K562 (cell line): ENCODE measurements at regions not wholly inside any gene's neighbourhood (a gene's known extent, or its start where the extent isn't known, plus 50 kb on each side); places are given as distances from the start of the nearest gene placed in this dataset.
A peak's percentile ranks its signal among the peaks of the same experiment; 100 is the strongest.

Source experiments
- BMI1 ChIP-seq: fragments of 150-350 bp; IDR thresholded peaks from 2 replicates; pipeline ENCODE4 v1.6.1; 2014; ENCODE audit warnings: low read length
- CAMTA2 ChIP-seq: fragments of 250-450 bp; sonication (Bioruptor Pico); conservative IDR thresholded peaks from 2 replicates; pipeline ENCODE4 v1.5.1; 2022
- CCAR2 ChIP-seq: fragments of 200-400 bp; formaldehyde crosslinking; IDR thresholded peaks from 2 replicates; pipeline ENCODE4 v1.6.1; 2017; ENCODE audit warnings: mild to moderate bottlenecking, low read depth, low read length
- CSDE1 ChIP-seq, 2 experiments: fragments of 450-650 bp; IDR thresholded peaks; 2 replicates each; pipeline ENCODE4 v1.6.1; 2016; ENCODE audit warnings: mild to moderate bottlenecking in 1 of 2
- KLF6 ChIP-seq: fragments of 250-450 bp; sonication (Bioruptor Pico); IDR thresholded peaks from 2 replicates; pipeline ENCODE4 v1.4.0; 2020; ENCODE audit warnings: mild to moderate bottlenecking, moderate library complexity, borderline replicate concordance
- SMAD3 ChIP-seq: fragments of 450-650 bp; formaldehyde crosslinking; conservative IDR thresholded peaks from 2 replicates; pipeline ENCODE4 v1.4.0; 2020; ENCODE audit warnings: mild to moderate bottlenecking
- STAT5A ChIP-seq: IDR thresholded peaks from 2 replicates; pipeline ENCODE4 v1.6.1; 2012; ENCODE audit warnings: low read length, inconsistent platforms, borderline replicate concordance
- TBP ChIP-seq: optimal IDR thresholded peaks from 2 replicates; pipeline ENCODE3; 2011; ENCODE audit warnings: low read depth, low read length, improper control_type of control experiment
- ZNF217 ChIP-seq: sonication (generic); formaldehyde crosslinking; IDR thresholded peaks from 2 replicates; pipeline ENCODE4 v1.8.0; 2022; ENCODE audit warnings: mild to moderate bottlenecking, missing genetic modification reagents
- ZNF232 ChIP-seq: sonication (generic); formaldehyde crosslinking; IDR thresholded peaks from 2 replicates; pipeline ENCODE4 v1.8.0; 2022; ENCODE audit warnings: mild to moderate bottlenecking, missing genetic modification reagents
- ZNF3 ChIP-seq: fragments of 250-450 bp; sonication (Bioruptor Pico); IDR thresholded peaks from 2 replicates; pipeline ENCODE4 v1.5.0; 2021; ENCODE audit warnings: mild to moderate bottlenecking, moderate library complexity
- ZNF696 ChIP-seq: fragments of 250-450 bp; sonication (Bioruptor Pico); conservative IDR thresholded peaks from 2 replicates; pipeline ENCODE4 v1.4.0; 2020; ENCODE audit warnings: mild to moderate bottlenecking, moderate library complexity
- TF ChIP-seq, protein P1 (sequence below): IDR thresholded peaks from 2 replicates; pipeline ENCODE4 v1.6.1; 2011; ENCODE audit warnings: borderline replicate concordance, low read depth, mild to moderate bottlenecking, moderate library complexity, low read length; ENCODE audit not compliant: insufficient read depth, poor library complexity, severe bottlenecking
- TF ChIP-seq, protein P2 (sequence below): fragments of 450-650 bp; conservative IDR thresholded peaks from 2 replicates; pipeline ENCODE4 v1.6.1; 2016; ENCODE audit warnings: missing genetic modification characterization, low read depth, mild to moderate bottlenecking, missing compliant biosample characterization, moderate library complexity
- TF ChIP-seq, protein P3 (sequence below): fragments of 200-800 bp; sonication (Bioruptor generic); IDR thresholded peaks from 2 replicates; pipeline ENCODE4 v1.6.1; 2017; ENCODE audit warnings: missing genetic modification characterization, missing compliant biosample characterization
- TF ChIP-seq, protein P4 (sequence below), 3 experiments: IDR thresholded peaks in 2 of 3; conservative IDR thresholded peaks in 1 of 3; 2 replicates each; pipeline ENCODE4 v1.5.1; 2011 to 2012; ENCODE audit warnings: low read length in 3 of 3, mild to moderate bottlenecking in 3 of 3, control low read depth in 2 of 3, improper control_type of control experiment in 1 of 3, inconsistent platforms in 1 of 3, low read depth in 1 of 3, mixed read lengths in 1 of 3, moderate library complexity in 1 of 3; ENCODE audit not compliant: insufficient read depth in 2 of 3
- TF ChIP-seq, protein P5 (sequence below): sonication (generic); formaldehyde crosslinking; IDR thresholded peaks from 2 replicates; pipeline ENCODE4 v1.5.0; 2020; ENCODE audit warnings: missing genetic modification reagents
- TF ChIP-seq, protein P6 (sequence below): fragments of 450-650 bp; IDR thresholded peaks from 2 replicates; pipeline ENCODE4 v1.6.1; 2017; ENCODE audit warnings: antibody characterized with exemption

DNA sequence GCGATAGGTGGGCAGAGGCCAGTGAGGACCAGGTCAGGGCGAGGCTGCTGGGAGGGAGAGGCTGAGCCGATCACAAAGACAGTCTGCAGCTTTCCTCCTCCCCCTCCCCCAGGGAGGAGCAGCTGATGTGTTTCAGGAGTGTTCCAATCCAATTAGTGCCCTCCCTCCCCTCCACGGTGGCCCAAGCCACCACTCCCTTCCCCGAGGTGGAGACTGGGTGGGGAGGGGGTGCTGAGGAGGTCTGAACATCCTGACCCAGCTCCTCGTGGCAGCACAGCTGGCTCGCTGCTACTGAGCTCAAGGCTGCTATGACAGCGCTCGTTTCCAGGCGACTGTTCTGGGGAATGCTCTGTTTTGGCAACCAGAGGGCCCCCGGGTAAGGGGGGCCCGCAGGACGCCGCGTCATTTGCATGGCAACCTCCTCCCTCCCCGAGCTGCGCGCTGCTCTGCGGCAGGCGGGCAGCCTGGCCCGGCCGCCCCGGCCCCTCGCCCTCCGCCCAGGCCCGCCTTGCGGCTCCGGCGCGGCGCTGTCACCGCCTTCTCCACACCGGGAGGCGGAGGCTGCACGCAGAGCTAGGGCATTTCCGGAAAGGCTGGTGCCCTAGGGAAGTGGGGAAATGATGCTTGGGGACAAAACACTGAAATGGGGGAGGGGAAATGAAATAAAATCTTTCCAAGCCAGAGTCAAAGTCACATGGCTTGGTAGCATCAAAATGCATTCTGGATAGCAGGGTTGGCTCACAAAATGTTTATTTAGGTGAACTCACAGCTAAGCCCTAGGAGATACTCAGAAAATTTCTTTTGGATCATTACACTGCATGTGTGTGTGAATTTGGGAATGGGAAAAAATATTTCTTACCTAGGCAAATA is 67.4 kb upstream of the PIM1 start (continued):
- TF ChIP-seq STAT5A (no peak), CCAR2 (no peak), CSDE1 (IDR thresholded peaks at IDR 0.05) (no peak), BMI1 (peak; percentile 75), ZNF3 (CRISPR knock-in tag) (no peak), ZNF217 (CRISPR knock-in tag) (no peak), SMAD3 (CRISPR knock-in tag) (no peak), TBP (peak; percentile 40), KLF6 (CRISPR knock-in tag) (no peak), ZNF696 (CRISPR knock-in tag) (no peak), CAMTA2 (CRISPR knock-in tag) (no peak), ZNF232 (CRISPR knock-in tag) (no peak)
- TF ChIP-seq, protein P1, sequence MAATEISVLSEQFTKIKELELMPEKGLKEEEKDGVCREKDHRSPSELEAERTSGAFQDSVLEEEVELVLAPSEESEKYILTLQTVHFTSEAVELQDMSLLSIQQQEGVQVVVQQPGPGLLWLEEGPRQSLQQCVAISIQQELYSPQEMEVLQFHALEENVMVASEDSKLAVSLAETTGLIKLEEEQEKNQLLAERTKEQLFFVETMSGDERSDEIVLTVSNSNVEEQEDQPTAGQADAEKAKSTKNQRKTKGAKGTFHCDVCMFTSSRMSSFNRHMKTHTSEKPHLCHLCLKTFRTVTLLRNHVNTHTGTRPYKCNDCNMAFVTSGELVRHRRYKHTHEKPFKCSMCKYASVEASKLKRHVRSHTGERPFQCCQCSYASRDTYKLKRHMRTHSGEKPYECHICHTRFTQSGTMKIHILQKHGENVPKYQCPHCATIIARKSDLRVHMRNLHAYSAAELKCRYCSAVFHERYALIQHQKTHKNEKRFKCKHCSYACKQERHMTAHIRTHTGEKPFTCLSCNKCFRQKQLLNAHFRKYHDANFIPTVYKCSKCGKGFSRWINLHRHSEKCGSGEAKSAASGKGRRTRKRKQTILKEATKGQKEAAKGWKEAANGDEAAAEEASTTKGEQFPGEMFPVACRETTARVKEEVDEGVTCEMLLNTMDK = peak; percentile 9
- TF ChIP-seq, protein P2, sequence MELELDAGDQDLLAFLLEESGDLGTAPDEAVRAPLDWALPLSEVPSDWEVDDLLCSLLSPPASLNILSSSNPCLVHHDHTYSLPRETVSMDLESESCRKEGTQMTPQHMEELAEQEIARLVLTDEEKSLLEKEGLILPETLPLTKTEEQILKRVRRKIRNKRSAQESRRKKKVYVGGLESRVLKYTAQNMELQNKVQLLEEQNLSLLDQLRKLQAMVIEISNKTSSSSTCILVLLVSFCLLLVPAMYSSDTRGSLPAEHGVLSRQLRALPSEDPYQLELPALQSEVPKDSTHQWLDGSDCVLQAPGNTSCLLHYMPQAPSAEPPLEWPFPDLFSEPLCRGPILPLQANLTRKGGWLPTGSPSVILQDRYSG (tag) = peak; percentile 31; the same call in 1 of the 2 replicates
- TF ChIP-seq, protein P3, sequence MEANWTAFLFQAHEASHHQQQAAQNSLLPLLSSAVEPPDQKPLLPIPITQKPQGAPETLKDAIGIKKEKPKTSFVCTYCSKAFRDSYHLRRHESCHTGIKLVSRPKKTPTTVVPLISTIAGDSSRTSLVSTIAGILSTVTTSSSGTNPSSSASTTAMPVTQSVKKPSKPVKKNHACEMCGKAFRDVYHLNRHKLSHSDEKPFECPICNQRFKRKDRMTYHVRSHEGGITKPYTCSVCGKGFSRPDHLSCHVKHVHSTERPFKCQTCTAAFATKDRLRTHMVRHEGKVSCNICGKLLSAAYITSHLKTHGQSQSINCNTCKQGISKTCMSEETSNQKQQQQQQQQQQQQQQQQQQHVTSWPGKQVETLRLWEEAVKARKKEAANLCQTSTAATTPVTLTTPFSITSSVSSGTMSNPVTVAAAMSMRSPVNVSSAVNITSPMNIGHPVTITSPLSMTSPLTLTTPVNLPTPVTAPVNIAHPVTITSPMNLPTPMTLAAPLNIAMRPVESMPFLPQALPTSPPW (CRISPR knock-in tag) = peak; percentile 98
- TF ChIP-seq, protein P4, sequence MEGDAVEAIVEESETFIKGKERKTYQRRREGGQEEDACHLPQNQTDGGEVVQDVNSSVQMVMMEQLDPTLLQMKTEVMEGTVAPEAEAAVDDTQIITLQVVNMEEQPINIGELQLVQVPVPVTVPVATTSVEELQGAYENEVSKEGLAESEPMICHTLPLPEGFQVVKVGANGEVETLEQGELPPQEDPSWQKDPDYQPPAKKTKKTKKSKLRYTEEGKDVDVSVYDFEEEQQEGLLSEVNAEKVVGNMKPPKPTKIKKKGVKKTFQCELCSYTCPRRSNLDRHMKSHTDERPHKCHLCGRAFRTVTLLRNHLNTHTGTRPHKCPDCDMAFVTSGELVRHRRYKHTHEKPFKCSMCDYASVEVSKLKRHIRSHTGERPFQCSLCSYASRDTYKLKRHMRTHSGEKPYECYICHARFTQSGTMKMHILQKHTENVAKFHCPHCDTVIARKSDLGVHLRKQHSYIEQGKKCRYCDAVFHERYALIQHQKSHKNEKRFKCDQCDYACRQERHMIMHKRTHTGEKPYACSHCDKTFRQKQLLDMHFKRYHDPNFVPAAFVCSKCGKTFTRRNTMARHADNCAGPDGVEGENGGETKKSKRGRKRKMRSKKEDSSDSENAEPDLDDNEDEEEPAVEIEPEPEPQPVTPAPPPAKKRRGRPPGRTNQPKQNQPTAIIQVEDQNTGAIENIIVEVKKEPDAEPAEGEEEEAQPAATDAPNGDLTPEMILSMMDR (IDR thresholded peaks at IDR 0.05 in 2 of 3, conservative IDR thresholded peaks at IDR 0.05 in 1 of 3; ENCODE audit: insufficient read depth in 2 of 3, low read depth in 1 of 3, low read length in 3 of 3) = 0 out of 6 replicates have a peak, but pooled peaks of 1 of the 3 experiments have one; percentile 0
- TF ChIP-seq, protein P5, sequence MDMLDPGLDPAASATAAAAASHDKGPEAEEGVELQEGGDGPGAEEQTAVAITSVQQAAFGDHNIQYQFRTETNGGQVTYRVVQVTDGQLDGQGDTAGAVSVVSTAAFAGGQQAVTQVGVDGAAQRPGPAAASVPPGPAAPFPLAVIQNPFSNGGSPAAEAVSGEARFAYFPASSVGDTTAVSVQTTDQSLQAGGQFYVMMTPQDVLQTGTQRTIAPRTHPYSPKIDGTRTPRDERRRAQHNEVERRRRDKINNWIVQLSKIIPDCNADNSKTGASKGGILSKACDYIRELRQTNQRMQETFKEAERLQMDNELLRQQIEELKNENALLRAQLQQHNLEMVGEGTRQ (CRISPR knock-in tag) = no peak
- TF ChIP-seq, protein P6, sequence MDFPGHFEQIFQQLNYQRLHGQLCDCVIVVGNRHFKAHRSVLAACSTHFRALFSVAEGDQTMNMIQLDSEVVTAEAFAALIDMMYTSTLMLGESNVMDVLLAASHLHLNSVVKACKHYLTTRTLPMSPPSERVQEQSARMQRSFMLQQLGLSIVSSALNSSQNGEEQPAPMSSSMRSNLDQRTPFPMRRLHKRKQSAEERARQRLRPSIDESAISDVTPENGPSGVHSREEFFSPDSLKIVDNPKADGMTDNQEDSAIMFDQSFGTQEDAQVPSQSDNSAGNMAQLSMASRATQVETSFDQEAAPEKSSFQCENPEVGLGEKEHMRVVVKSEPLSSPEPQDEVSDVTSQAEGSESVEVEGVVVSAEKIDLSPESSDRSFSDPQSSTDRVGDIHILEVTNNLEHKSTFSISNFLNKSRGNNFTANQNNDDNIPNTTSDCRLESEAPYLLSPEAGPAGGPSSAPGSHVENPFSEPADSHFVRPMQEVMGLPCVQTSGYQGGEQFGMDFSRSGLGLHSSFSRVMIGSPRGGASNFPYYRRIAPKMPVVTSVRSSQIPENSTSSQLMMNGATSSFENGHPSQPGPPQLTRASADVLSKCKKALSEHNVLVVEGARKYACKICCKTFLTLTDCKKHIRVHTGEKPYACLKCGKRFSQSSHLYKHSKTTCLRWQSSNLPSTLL = no peak
